Thyroid gland (tissue), 4 donors: ENCODE measurements at regions not wholly inside any gene's neighbourhood (a gene's known extent, or its start where the extent isn't known, plus 50 kb on each side); places are given as distances from the start of the nearest gene placed in this dataset.

ENCODE experiments used
- POLR2A ChIP-seq, 2 donors: fragments of 450-650 bp; IDR thresholded peaks; one replicate each; pipeline ENCODE4 v1.6.1; 2017; ENCODE audit warnings: antibody characterized with exemption in 2 of 2, mild to moderate bottlenecking in 2 of 2, moderate library complexity in 1 of 2
- TF ChIP-seq, protein P1 (sequence below), 6 experiments: fragments of 200-600 bp in 3 of 6; fragments of 450-650 bp in 3 of 6; sonication (generic) in 3 of 6; IDR thresholded peaks; one replicate each; pipeline ENCODE4 v1.5.1; 2016 to 2019; ENCODE audit warnings: antibody characterized with exemption in 6 of 6, mild to moderate bottlenecking in 2 of 6, inconsistent platforms in 1 of 6, moderate library complexity in 1 of 6

DNA sequence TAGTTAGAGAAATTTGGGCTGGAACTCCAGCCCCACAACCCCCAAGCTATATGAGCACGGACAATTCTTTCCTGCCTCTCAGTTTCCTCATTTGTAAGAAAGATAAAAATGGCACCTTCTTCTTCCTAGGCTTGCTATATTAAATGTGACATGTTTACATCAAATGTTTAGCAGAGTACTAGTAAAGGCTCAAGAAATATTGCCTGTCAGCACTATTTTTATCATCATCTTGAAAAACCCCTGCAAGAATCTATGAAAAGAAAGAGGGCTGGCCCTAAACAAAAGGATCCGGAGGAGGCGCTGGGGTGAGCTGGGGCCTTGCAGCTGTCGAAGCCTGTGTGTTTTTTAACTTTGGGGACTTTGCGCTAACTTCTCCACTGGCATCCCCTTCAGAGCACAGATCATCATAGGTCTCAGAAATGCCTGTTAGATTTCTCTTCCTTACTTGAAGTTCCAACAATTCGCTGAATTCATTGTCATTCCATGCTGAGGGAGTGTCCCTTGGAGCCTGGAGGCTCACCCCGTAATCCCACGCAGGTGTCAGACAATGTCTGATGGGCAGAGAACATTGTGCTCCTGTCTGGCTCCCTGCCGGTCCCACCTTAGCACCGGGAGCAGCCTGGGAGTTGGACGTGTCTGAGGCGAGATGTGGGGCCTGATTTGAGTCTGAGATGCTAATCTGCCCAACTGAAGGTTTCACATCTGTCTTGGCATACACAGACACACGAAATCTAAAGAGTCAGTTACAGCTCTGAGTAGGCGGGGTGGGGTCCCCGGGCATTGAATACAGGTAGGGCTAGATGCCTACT is 206.8 kb downstream of the NUAK1 start:
- TF ChIP-seq, protein P1, sequence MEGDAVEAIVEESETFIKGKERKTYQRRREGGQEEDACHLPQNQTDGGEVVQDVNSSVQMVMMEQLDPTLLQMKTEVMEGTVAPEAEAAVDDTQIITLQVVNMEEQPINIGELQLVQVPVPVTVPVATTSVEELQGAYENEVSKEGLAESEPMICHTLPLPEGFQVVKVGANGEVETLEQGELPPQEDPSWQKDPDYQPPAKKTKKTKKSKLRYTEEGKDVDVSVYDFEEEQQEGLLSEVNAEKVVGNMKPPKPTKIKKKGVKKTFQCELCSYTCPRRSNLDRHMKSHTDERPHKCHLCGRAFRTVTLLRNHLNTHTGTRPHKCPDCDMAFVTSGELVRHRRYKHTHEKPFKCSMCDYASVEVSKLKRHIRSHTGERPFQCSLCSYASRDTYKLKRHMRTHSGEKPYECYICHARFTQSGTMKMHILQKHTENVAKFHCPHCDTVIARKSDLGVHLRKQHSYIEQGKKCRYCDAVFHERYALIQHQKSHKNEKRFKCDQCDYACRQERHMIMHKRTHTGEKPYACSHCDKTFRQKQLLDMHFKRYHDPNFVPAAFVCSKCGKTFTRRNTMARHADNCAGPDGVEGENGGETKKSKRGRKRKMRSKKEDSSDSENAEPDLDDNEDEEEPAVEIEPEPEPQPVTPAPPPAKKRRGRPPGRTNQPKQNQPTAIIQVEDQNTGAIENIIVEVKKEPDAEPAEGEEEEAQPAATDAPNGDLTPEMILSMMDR (IDR thresholded peaks at IDR 0.05): no peak
- TF ChIP-seq POLR2A (IDR thresholded peaks at IDR 0.05): no peak
